ENCODE measurements at regions not wholly inside any gene's neighbourhood (a gene's known extent, or its start where the extent isn't known, plus 50 kb on each side); places are given as distances from the start of the nearest gene placed in this dataset.

DNA sequence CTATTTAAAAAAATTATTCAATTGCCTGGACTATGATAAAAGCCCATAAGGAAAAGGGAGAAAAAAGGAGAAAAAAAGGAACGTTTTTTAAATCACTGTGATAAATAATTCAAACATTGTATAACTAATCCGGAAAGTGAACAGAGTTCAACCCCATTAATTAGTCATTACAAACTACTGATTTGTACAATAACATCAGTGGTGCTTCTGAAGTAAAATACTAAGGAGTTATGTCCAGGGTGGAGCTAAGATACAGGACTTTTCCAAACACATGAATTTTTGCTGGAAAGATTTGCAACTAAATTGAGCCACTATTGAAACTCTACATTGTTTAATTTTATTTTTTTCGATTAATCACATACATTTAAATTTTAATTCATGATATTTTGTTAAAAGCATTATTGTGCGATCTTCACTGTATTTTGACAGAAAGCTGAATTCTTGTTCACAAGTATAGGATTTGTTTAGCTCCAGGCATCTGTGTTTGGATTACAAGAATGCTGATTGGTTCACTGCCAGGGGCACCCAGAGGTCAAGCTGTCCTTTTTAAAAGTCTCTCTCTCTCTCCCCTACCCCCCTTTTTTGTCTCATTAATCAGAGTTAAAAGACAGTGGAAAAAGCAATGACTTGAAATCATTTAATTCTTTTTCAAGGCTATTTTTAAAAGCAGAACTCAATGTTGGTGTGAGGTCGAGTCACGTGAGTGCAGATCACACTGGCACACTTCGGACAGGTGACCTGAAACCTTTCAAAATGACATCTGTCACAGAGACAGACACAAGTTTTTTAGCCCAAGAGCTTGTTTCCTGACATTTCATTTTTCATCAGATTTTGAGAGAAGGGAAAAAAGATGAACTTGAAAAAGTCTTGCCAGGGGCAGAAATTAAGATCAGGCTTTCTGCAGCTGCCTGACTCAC is 387.3 kb downstream of the NR2F1-AS1 start:
- TF ChIP-seq CTCF (IDR thresholded peaks at IDR 0.05) (no peak), POLR2AphosphoS5 (IDR thresholded peaks at IDR 0.05; ENCODE audit: low read depth, low read length) (no peak)
